Erythroblast (primary cell): ENCODE measurements at regions not wholly inside any gene's neighbourhood (a gene's known extent, or its start where the extent isn't known, plus 50 kb on each side); places are given as distances from the start of the nearest gene placed in this dataset.

ENCODE experiments used
- DNase-seq, 2 experiments: peaks; one replicate each; lab custom pipeline; 2025; lab: John Stamatoyannopoulos, UW
- GATA1 ChIP-seq: IDR thresholded peaks from 2 replicates; pipeline ENCODE4 v1.6.1; 2011; ENCODE audit warnings: low read depth, mild to moderate bottlenecking, control low read depth, low read length, moderate library complexity
- POLR2A ChIP-seq: IDR thresholded peaks from 2 replicates; pipeline ENCODE4 v1.6.1; 2011; ENCODE audit warnings: mild to moderate bottlenecking, low read length

DNA sequence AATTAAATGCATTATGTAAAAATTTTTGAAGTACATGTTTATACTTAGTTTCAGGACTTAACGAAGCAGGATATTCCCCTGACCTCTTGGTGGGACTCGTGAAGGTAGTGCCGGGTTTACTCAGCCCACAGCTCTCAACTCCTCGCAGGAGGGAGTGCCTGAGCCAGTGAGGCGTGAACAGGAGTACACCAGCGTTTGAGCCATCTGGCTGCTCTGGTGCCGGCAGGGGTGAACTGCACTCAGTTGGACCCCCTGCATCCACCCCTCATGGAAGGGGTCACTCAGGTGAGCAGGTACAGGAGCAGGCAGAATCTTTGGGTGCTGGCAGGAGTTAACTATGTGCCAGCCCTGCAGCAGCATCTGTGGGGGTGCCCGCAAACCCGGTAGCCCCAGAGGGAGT lies 625.1 kb upstream of the PCDH15 start:
- DNase-seq, result no peak

DNA sequence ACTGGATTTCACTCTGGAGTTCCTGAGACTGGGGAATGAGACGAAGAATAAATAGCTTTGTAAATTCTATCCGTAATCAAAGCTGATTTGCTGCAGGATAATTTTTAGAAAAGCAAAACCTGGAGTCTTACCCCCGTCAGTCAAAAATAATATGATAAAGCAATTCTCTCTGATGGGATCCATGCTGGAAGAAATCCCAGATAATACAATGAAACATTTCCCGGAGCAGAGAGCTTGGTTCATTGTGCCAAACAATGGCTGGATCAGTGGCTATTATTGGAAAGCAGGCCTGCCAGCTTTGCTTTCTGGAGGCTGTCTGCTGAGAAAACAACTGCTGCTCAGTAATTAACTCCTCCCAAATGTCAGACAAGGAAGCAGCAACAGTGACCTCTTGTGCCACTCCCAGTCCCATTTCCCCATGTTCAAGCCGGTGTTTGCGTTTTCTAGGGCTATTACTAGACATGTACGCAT lies 609.4 kb upstream of the PCDH15 start:
- no peak for DNase-seq
- TF ChIP-seq POLR2A, result no peak
- no peak for TF ChIP-seq GATA1

More for the DNA sequence above, 625.1 kb upstream of the PCDH15 start:
- TF ChIP-seq POLR2A (no peak), GATA1 (no peak)

DNA sequence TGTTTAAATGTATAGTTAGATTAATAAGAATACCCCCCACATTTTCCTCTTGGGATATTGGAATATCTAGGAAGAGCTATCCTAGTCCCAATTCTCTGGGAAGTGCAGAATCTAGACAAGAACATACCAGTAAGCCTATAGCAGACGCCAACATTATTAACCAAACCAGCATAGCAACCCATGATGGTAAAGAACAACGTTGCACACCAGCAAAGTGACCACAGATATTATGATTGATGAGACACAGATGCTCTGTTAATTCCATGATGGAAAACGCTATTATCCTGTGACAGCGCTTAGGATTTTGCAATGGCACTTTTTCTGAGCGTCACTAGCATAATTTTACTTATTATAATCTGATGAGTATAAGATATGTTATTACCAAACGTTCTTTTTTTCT lies 603.1 kb upstream of the PCDH15 start:
- no peak for DNase-seq
- TF ChIP-seq GATA1 (no peak), POLR2A (no peak)

DNA sequence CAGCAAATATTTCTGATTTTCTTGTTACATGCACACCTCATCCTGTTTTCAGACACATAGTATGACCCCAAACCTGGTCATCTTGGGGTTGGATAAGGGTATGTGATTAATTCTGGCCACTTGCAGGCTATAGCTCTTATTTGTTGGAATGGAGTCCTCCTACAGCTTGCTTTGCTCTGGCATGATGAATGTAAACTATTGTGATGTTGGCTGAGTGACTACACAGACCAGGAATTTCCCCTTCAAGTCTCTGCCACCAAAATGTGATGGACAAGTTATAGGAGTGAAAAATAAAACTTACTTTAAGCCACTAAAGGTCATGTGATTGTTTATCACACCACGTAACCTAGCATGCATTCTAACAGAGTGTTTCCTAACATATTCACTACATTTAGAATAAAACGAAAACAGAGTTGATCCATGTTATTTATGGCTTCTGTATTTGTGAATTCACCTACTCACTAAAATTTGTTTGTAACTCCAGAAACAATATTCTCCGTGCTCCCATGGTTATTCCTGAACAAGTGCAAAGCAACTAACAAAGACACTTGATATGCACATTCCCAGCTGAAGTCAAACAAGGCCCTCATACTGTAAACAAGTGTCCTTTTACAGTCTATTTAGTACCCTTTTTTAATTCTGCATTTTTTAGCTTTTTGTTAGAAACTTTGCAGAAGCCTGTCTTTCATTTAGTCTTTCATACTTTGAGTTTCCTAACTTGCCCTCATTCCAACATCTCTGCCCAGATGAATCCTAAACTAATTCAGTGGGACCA lies 599.2 kb upstream of the PCDH15 start:
- DNase-seq, result no peak
- TF ChIP-seq POLR2A, result no peak
- TF ChIP-seq GATA1, result no peak

DNA sequence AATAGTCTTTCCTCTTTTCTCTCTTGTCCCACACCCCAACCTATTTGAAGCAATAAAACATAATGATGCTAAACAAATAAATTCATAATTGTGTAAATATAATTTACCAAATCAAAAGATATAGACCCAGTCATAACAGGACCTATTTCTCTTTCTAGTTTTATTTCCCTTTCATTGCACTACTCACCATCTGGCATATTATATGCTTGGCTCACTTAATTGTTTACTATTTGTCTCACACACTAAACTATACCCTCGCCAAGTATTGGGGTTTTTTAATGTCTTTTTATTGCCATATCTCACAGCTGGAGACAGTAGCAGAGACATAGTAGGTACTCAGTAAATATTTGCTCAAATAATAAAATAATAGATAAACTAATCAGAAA lies 597.5 kb upstream of the PCDH15 start:
- TF ChIP-seq GATA1 (no peak), POLR2A (no peak)
- no peak for DNase-seq

DNA sequence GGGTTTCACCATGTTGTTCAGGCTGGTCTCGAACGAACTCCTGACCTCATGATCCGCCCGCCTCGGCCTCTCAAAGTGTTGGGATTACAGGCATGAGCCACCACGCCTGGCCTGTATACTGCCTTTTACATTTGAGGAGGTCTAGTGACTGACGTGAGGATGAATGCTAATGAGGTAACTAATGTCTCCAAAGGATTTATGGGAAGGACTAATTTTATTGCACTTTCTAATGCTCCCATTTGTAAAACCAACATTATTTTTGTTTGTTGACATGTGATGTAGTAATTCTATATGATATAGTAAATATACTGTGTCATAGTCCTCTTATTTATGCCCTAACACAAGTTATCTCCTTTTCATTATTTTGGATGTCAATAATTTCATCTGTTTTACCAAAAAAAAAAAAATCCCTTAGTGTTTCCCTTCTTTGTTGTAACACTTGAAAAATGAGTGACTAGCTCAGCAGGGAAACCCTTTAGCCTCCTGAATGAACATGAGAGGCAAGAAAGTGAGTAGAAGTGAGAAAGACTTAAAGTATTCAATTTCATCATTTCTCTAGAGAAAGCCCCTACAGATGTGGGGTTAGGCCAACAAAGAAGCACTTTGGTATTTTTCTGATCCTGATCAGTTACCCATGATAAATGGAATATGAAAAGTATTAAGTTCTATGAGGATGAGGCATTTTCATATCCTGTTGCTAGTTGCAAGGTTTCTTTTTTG lies 596.9 kb upstream of the PCDH15 start:
- TF ChIP-seq GATA1 (no peak), POLR2A (no peak)

DNA sequence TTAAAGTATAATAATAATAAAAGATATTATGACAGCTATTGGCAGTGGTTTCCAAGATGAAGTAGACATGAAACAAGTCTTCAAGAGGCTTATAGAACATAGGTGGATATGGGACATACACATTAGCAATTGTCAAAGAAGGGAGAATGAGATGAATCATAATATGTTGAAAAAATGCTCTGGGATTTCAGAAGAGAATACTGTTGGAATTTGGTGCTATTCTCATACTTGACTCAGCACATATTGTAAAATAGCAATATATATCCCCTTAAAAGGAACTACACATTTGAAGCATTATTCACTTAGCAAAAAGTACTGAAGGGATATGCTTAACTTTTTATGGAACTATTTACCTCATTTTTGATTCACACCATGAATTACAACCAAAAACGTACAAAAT lies 577.2 kb upstream of the PCDH15 start:
- DNase-seq, result no peak

More for the DNA sequence above, 596.9 kb upstream of the PCDH15 start:
- no peak for DNase-seq

DNA sequence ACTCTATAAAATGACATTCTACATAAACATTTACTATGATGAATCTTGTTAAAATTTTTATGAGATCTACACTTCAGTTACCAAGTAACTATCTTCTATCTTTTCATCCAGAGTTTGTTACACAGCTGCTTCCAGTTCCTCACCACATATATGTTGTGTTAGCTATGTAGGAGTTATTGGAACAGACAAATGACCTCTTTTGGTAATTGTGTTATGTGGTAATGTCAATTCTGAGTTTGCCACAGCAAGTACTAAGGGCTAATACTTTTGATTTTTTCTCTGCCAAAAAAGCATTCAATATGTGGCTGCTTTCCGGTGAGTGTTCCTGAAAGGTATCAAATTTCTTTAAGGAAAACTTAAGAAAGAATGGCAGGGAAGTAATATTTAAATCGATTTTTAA lies 573.9 kb upstream of the PCDH15 start:
- DNase-seq, result no peak
- TF ChIP-seq POLR2A (no peak), GATA1 (no peak)

More for the DNA sequence above, 577.2 kb upstream of the PCDH15 start:
- no peak for TF ChIP-seq GATA1
- TF ChIP-seq POLR2A, result no peak

DNA sequence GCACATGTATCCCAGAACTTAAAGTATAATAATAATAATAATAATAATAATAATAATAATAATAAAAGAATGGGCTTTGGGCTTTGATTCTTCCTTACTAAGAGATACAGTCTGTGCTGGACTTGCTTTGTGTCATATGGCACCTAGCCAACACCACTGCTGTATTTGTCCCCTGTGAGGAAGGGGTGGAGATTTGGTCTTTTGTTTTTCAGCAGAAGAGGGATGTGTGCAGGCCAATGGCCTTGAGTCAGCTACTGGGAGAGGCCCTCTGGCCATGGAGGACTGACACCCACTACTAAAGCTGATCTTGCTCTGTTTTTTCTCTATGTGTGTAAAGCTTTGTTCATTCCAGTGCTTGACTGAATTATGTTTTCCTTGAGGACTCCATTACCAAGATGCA lies 573.0 kb upstream of the PCDH15 start:
- TF ChIP-seq GATA1 (no peak), POLR2A (no peak)
- DNase-seq, result no peak

DNA sequence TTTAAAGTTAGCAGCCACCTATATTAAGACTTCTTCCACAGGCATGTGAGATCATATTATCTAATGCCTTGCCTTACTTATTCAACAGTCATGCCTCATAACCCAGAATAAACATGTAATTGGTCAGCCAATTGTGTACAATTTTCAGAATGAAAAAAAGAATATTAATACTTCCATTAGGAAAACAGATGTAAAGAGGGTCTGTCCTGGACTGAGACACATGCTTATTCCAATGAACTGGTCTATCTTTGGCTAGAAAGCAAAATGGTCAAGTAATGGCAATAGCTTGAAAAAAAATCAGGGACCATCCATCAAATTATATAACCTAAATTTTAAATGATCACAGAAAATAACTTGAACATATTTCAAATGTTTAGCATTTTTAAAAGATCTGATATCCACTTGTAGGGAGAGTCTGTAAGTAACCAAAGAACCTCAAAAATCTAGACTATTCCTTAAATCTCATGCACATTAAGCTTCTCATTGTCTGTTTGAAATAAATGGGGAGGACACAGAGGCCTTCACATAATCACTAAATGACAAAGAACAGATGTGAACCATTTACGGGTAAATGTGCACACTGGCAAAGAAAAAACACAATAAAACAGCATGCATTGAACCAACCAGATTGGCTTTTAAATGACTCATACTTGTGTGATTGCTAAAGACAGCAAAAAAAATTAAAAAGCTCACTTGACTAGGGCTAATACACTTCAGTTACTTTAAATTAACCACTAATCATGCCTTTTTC lies 568.8 kb upstream of the PCDH15 start:
- no peak for DNase-seq

DNA sequence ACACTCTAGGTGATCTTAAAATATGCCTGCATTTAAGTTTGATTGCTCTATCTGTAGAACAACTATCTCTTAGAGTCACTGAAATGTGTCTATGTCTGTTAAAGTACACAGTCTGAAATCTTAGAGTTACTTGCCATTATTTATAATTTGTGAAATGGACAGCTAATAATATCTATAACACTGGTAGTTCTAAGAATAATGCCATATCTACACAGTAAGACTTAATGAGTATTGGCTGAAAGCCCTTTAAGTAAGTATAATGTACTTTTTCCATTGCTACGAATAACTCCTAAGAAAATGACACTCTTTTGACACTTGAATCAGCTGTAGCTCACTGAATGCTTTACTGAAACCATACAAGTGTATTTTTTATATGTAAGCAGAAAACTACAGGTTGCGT lies 567.4 kb upstream of the PCDH15 start:
- DNase-seq, result no peak
- TF ChIP-seq POLR2A (no peak), GATA1 (no peak)

More for the DNA sequence above, 568.8 kb upstream of the PCDH15 start:
- TF ChIP-seq POLR2A (no peak), GATA1 (no peak)

DNA sequence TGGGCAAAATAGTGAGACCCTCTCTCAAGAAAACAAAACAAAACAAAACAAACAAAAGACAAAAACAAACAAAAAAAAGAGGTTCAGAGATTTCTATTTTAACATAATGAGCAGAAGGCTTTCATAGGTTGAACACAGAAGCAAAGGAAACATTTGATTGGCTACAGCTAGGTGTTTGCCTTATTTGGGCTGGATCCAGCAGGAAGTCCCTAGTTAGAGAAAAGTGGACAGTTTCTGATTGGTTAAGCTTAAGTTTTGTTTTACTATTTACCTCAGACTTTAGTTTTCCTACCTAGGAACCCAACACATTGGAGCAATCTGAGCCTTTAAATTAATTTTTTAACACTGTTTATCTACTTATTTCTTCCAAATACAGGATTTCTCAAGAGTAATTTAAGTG lies 566.5 kb upstream of the PCDH15 start:
- no peak for DNase-seq
- TF ChIP-seq POLR2A (no peak), GATA1 (no peak)

DNA sequence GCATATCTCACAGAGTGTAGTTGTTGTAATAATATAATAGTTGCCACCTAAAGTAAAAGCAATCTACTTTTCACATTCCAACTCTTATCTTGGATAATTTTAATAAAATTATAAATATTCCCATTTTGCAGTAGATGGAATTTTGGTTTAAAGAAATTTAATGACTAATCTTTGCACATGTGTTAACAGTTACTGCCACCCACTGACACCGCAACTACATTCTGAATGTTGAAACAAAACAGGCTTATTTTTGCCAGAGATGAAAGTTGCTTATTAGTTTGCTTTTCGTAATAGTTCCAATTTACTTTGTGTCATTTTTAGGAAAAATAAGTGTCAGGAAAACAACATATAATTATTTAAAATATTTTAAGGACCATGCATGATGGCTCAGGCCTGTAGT lies 557.5 kb upstream of the PCDH15 start:
- no peak for DNase-seq
- TF ChIP-seq GATA1, result no peak
- TF ChIP-seq POLR2A, result no peak

DNA sequence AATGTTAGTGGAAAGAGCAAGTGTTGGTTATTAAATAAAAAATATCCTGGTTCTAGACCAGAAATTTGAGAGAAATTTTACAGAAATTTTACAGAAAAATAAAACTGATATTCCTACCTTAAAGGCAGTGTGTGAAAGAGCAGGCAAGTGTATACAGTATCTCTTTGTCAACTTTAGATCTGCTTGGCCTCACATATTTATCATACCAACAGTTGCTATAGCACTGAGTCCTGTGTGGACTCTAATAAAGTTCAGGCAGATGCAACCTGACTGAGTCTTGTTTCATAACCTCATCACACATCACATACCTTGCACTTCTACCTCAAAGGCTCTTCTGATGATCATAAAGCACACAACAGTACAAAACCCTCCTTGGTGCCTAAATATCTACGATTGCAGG lies 552.4 kb upstream of the PCDH15 start:
- no peak for TF ChIP-seq POLR2A
- TF ChIP-seq GATA1, result no peak
- no peak for DNase-seq

DNA sequence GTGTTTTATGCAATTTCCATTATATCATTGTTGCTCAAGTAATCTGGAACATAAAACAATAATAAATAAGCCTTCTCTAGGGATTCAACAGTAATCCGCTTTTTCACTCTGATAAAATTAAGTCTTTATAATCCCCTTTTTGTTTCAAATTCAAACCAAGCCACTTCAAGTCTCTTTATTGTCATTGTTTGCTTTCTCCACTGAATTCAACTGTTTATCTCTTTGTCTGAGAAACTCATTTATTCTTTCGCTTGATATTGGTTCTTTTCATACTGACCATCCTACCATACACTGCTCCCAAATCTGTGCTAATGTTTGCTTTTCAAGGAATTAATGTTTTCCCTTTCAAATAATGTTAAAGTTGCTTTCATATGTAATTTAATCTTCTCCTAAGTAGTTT lies 550.4 kb upstream of the PCDH15 start:
- DNase-seq, result no peak

More for the DNA sequence above, 550.4 kb upstream of the PCDH15 start:
- TF ChIP-seq POLR2A (no peak), GATA1 (no peak)
